OCI-LY7 (cell line): ENCODE measurements at regions not wholly inside any gene's neighbourhood (a gene's known extent, or its start where the extent isn't known, plus 50 kb on each side); places are given as distances from the start of the nearest gene placed in this dataset.

Experiments used
- BruUV-seq: library from RNA; stranded (reverse); fragments of 400-500 nt; replicated peaks from 2 replicates; lab custom pipeline; 2021; lab: Mats Ljungman, UMichigan
- CTCF ChIA-PET: fragments of 300-600 bp; sonication (Branson Sonifier 250); formaldehyde crosslinking; loops from one replicate; lab custom pipeline; 2022; ENCODE audit warnings: antibody characterized with exemption; ENCODE audit not compliant: unreplicated experiment; lab: Charles Lee
- POLR2A ChIA-PET: fragments of 300-600 bp; sonication (Branson Sonifier 250); formaldehyde crosslinking; loops from one replicate; lab custom pipeline; 2022; ENCODE audit warnings: antibody characterized with exemption; lab: Charles Lee
- DNase-seq: peaks from one replicate; pipeline ENCODE4 v3.0.0-alpha.2; 2015; ENCODE audit warnings: low spot score
- H2AFZ ChIP-seq: fragments of 200-600 bp; sonication (generic), shearing (Covaris generic); 2 replicates; pipeline ENCODE4 v1.6.1; 2014; ENCODE audit warnings: mild to moderate bottlenecking, antibody characterized with exemption, low read length, moderate library complexity
- H3K27ac ChIP-seq: fragments of 200-600 bp; sonication (generic); 2 replicates; pipeline ENCODE4 v1.5.1; 2014; ENCODE audit warnings: mixed run types, low read depth, mild to moderate bottlenecking, moderate library complexity, low read length, inconsistent platforms; ENCODE audit not compliant: poor library complexity, severe bottlenecking
- H3K36me3 ChIP-seq: fragments of 200-600 bp; sonication (generic); 2 replicates; pipeline ENCODE4 v1.6.1; 2014; ENCODE audit warnings: mild to moderate bottlenecking, antibody characterized with exemption, low read length, moderate library complexity, mixed read lengths; ENCODE audit not compliant: insufficient read depth
- H3K4me1 ChIP-seq: fragments of 200-600 bp; sonication (generic); 2 replicates; pipeline ENCODE4 v1.5.1; 2014; ENCODE audit warnings: mild to moderate bottlenecking, low read length; ENCODE audit not compliant: insufficient read depth, poor library complexity, severe bottlenecking
- H3K4me2 ChIP-seq: fragments of 200-600 bp; sonication (generic); 2 replicates; pipeline ENCODE4 v1.6.1; 2014; ENCODE audit warnings: mild to moderate bottlenecking, low read length
- H3K4me3 ChIP-seq: fragments of 200-600 bp; sonication (generic); 2 replicates; pipeline ENCODE4 v1.5.1; 2014; ENCODE audit warnings: mild to moderate bottlenecking, low read depth, low read length; ENCODE audit not compliant: poor library complexity, severe bottlenecking
- H3K79me2 ChIP-seq: fragments of 200-600 bp; sonication (generic); 2 replicates; pipeline ENCODE4 v1.6.1; 2016; ENCODE audit warnings: low read depth, mild to moderate bottlenecking, low read length, moderate library complexity, mixed read lengths; ENCODE audit not compliant: insufficient read depth
- H3K9me2 ChIP-seq: fragments of 200-600 bp; sonication (generic); 2 replicates; pipeline ENCODE4 v1.6.1; 2016; ENCODE audit warnings: mild to moderate bottlenecking, low read length, mixed read lengths; ENCODE audit not compliant: insufficient read depth
- H3K9me3 ChIP-seq: fragments of 200-600 bp; sonication (generic); 2 replicates; pipeline ENCODE4 v1.6.1; 2014; ENCODE audit warnings: mild to moderate bottlenecking, mixed run types, low read length, mixed read lengths
- H4K20me1 ChIP-seq: fragments of 200-600 bp; sonication (generic); 2 replicates; pipeline ENCODE4 v1.6.1; 2014; ENCODE audit warnings: mild to moderate bottlenecking, antibody characterized with exemption, low read length, moderate library complexity, mixed read lengths; ENCODE audit not compliant: insufficient read depth
- EZH2phosphoT487 ChIP-seq: fragments of 200-600 bp; sonication (generic); IDR thresholded peaks from 2 replicates; pipeline ENCODE4 v1.6.1; 2018; ENCODE audit warnings: low read depth, borderline replicate concordance, mild to moderate bottlenecking, mixed run types, antibody characterized with exemption, low read length, moderate library complexity, mixed read lengths
- intact Hi-C: fragments of 100-400 bp; cut with micrococcal nuclease; formaldehyde crosslinking; loops from one replicate; pipeline ENCODE4 v1.10.0; 2022; ENCODE audit not compliant: unreplicated experiment
- TF ChIP-seq, protein P1 (sequence below): fragments of 200-600 bp; sonication (generic); conservative IDR thresholded peaks from 2 replicates; pipeline ENCODE4 v1.5.1; 2014; ENCODE audit warnings: mild to moderate bottlenecking, antibody characterized with exemption, low read length, moderate library complexity, mixed read lengths

DNA sequence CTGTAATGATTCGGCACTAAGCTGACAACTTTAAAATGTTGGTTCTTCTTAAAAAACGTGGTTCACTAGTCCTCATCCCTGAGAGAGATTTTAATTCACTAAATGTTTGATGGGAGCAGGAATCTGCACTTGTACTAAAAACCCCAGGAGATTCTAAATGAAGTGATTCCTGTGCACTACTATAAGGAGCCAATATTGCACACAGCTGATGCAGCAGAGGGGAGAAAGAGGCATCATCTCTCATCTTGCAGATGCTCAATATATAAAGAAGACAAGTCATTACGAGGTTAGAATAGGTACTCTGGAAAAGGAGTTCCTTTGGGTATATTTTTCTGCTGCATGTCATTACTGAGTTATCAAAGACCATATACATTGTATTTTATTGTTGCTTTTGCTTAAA lies 207.6 kb upstream of the RASGEF1B start:
- H3K9me2 ChIP-seq, result no peaks in the 10 kb centered on the region
- no peak overlapping the region for H3K27ac ChIP-seq
- BruUV-seq, result no TSS peak
- no peak overlapping the region for H3K4me3 ChIP-seq
- no peak overlapping the region for H3K4me2 ChIP-seq
- intact Hi-C loops, result no loop called here
- TF ChIP-seq, protein P1, sequence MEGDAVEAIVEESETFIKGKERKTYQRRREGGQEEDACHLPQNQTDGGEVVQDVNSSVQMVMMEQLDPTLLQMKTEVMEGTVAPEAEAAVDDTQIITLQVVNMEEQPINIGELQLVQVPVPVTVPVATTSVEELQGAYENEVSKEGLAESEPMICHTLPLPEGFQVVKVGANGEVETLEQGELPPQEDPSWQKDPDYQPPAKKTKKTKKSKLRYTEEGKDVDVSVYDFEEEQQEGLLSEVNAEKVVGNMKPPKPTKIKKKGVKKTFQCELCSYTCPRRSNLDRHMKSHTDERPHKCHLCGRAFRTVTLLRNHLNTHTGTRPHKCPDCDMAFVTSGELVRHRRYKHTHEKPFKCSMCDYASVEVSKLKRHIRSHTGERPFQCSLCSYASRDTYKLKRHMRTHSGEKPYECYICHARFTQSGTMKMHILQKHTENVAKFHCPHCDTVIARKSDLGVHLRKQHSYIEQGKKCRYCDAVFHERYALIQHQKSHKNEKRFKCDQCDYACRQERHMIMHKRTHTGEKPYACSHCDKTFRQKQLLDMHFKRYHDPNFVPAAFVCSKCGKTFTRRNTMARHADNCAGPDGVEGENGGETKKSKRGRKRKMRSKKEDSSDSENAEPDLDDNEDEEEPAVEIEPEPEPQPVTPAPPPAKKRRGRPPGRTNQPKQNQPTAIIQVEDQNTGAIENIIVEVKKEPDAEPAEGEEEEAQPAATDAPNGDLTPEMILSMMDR, result no peak
- no peak for TF ChIP-seq EZH2phosphoT487
- H3K79me2 ChIP-seq, result no peaks in the 10 kb centered on the region
- no peak overlapping the region for H2AFZ ChIP-seq
- no peaks in the 10 kb centered on the region for H3K9me3 ChIP-seq
- POLR2A ChIA-PET, result interaction anchor here (0.6 to 1.0 kb wide), 3 partner anchors 10 to 172 kb away, joined by 3 read pairs; no protein-coding TSS in a partner anchor
- H3K36me3 ChIP-seq, result no peaks in the 10 kb centered on the region
- DNase-seq, result no peak
- no peaks in the 10 kb centered on the region for H4K20me1 ChIP-seq
- CTCF ChIA-PET, result no interaction called here
- H3K4me1 ChIP-seq, result no peaks in the 10 kb centered on the region

GRCh38 chr4:81678801-81679200 lies 207.1 kb upstream of the RASGEF1B start:
- no peak overlapping the region for H3K27ac ChIP-seq
- TF ChIP-seq EZH2phosphoT487, result no peak
- TF ChIP-seq, protein P1, result no peak
- DNase-seq, result no peak
- no peak overlapping the region for H2AFZ ChIP-seq
- CTCF ChIA-PET, result no interaction called here
- H3K9me3 ChIP-seq, result no peaks in the 10 kb centered on the region
- no peaks in the 10 kb centered on the region for H4K20me1 ChIP-seq
- H3K9me2 ChIP-seq, result no peaks in the 10 kb centered on the region
- POLR2A ChIA-PET, result interaction anchor here (0.6 to 2.3 kb wide), 3 partner anchors 10 to 145 kb away, joined by 3 to 6 read pairs (median 5); no protein-coding TSS in a partner anchor
- no TSS peak for BruUV-seq
- intact Hi-C loops, result no loop called here
- H3K79me2 ChIP-seq, result no peaks in the 10 kb centered on the region
- no peaks in the 10 kb centered on the region for H3K4me1 ChIP-seq
- H3K36me3 ChIP-seq, result no peaks in the 10 kb centered on the region
- H3K4me2 ChIP-seq, result no peak overlapping the region
- H3K4me3 ChIP-seq, result no peak overlapping the region

DNA sequence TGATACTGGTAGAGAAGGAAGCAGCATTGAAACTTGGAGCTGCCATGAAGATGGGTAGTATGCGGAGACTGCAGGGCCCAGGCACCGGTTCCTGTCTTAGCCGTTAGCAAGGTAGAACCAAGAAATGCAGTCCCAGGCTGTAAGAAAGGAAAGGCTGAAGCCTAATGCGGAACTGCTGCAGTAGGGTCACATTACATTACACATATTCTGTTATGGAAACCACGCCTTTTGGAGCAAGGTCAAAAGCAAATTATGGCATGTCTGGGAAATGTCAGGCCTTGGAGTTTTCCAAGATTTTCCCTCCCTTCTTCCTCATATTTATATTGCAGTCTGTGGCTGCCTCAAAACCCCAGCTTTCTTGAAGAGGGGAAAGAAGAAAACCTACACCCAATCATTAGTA lies 204.8 kb upstream of the RASGEF1B start:
- Histone ChIP-seq H3K4me1 (no peaks in the 10 kb centered on the region), H3K9me3 (no peaks in the 10 kb centered on the region), H3K27ac (no peak overlapping the region), H2AFZ (no peak overlapping the region), H3K79me2 (no peaks in the 10 kb centered on the region), H3K36me3 (no peaks in the 10 kb centered on the region), H3K4me3 (no peak overlapping the region), H3K4me2 (no peak overlapping the region), H4K20me1 (no peaks in the 10 kb centered on the region), H3K9me2 (no peaks in the 10 kb centered on the region)
- no peak for DNase-seq
- no peak for TF ChIP-seq EZH2phosphoT487
- TF ChIP-seq, protein P1, result no peak
- POLR2A ChIA-PET, result interaction anchor here (2.3 kb wide), 1 partner anchor 9 kb away, joined by 5 read pairs; no protein-coding TSS in a partner anchor
- BruUV-seq, result no TSS peak
- CTCF ChIA-PET, result no interaction called here
- intact Hi-C loops, result no loop called here
